ENCODE measurements at regions not wholly inside any gene's neighbourhood (a gene's known extent, or its start where the extent isn't known, plus 50 kb on each side); places are given as distances from the start of the nearest gene placed in this dataset.
"Not testable (repeated sequence)": the region's sequence is repeated elsewhere in the genome, so short reads cannot be mapped to it uniquely, and the experiment has no call there.

DNA sequence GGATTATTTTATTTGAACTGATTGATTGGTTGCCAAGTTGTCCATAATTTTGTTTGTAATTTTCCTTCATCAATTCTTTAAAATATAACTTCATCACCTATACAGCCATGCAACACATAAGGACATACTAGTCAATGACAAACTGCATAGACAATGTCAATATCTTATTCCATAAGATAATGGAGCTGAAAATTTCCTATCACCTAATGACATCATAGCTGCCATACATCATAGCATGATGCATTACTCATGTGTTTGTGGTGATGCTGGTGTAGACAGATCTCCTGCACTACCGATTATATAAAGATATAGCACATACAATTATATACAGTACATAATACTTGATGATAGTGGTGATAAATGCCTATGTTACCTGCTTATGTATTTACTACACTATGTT, 369.8 kb upstream of the NT5C1B start:
- no peaks in the 10 kb centered on the region for H3K9me3 ChIP-seq
- H3K4me3 ChIP-seq: no peak overlapping the region
- DNase-seq: no peak
- H3K4me1 ChIP-seq: no peaks in the 10 kb centered on the region
- no peaks in the 10 kb centered on the region for H3K27me3 ChIP-seq
- intact Hi-C loops (cut with DNase I): no loop called here
- TF ChIP-seq, protein P1, sequence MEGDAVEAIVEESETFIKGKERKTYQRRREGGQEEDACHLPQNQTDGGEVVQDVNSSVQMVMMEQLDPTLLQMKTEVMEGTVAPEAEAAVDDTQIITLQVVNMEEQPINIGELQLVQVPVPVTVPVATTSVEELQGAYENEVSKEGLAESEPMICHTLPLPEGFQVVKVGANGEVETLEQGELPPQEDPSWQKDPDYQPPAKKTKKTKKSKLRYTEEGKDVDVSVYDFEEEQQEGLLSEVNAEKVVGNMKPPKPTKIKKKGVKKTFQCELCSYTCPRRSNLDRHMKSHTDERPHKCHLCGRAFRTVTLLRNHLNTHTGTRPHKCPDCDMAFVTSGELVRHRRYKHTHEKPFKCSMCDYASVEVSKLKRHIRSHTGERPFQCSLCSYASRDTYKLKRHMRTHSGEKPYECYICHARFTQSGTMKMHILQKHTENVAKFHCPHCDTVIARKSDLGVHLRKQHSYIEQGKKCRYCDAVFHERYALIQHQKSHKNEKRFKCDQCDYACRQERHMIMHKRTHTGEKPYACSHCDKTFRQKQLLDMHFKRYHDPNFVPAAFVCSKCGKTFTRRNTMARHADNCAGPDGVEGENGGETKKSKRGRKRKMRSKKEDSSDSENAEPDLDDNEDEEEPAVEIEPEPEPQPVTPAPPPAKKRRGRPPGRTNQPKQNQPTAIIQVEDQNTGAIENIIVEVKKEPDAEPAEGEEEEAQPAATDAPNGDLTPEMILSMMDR (IDR thresholded peaks at IDR 0.05): no peak
- ATAC-seq: no peak
- no peaks in the 10 kb centered on the region for H3K36me3 ChIP-seq
- H3K27ac ChIP-seq: no peak overlapping the region

DNA sequence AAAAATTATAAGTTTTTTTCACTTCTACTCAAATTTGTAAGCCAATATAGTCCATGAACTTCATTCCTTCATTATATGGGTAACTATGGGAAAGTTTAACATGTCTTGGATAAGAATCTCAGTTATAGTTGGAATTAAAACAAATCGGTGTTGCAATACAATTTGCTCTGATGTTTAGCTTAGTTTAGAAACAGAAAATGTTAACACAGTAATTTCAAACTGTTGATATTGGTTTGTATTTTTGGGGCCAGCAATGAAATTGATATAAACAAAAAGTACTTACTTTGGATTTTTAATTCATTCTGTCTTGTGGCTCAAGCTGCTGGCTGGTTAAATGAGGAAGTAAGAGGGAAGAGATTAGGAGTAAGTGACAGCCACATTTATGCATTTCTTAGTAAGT, 368.5 kb upstream of the NT5C1B start:
- Histone ChIP-seq H3K27me3 (no peaks in the 10 kb centered on the region), H3K9me3 (no peaks in the 10 kb centered on the region), H3K27ac (no peak overlapping the region), H3K36me3 (no peaks in the 10 kb centered on the region), H3K4me1 (no peaks in the 10 kb centered on the region), H3K4me3 (no peak overlapping the region)
- ATAC-seq: no peak
- intact Hi-C loops (cut with DNase I): no loop called here
- DNase-seq: no peak
- TF ChIP-seq, protein P1 (IDR thresholded peaks at IDR 0.05): no peak

DNA sequence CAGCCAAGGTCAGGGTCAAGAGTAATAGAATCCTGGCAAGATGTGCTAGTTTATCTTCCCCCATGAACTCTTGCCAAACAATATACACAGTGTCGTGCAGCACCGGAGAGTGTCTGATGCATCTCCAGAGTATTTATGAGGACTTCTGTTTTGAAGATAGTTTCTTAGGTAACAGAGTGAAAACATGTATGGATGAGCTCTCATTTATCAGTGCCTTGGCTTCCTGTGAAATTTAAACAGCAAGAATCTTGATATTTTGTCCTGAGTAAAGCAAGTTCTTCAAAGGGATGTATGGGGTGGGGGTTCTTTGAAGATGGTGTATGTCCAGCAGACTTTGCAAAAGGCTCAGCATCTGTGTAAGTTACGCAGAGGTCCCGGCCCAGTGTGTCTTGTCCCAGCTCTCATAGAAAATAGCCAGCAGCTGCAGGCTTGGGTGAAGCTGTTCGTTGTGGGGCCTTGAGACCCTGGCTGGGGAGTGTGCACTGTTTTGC, 361.0 kb upstream of the NT5C1B start:
- no peak overlapping the region for H3K4me3 ChIP-seq
- no peaks in the 10 kb centered on the region for H3K27me3 ChIP-seq
- TF ChIP-seq, protein P1 (IDR thresholded peaks at IDR 0.05): no peak
- ATAC-seq (no peak), DNase-seq (no peak)
- intact Hi-C loops (cut with DNase I): no loop called here
- no peaks in the 10 kb centered on the region for H3K9me3 ChIP-seq
- no peaks in the 10 kb centered on the region for H3K36me3 ChIP-seq
- no peaks in the 10 kb centered on the region for H3K4me1 ChIP-seq
- H3K27ac ChIP-seq: no peak overlapping the region

DNA sequence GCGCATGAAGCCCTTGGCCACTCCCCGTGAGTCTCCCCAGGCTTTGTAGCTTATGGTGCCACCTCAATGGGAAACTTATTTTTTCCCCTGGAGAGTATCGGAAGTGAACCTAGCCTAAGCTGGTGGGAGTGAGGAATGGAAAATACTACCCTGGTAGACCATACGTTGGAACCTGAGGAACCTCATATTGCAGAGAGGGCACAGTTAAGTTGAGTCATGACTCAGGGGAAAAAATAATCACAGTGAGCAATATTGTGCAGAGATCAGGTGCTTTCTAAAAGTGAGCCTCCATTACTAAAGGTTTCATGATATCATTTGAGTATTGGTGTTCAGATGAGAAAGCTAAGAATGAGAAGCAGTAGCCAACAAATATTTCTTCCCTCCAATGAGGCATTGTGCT, 360.5 kb upstream of the NT5C1B start:
- DNase-seq (no peak), ATAC-seq (no peak)
- Histone ChIP-seq H3K36me3 (no peaks in the 10 kb centered on the region), H3K4me1 (no peaks in the 10 kb centered on the region), H3K4me3 (no peak overlapping the region), H3K27ac (no peak overlapping the region), H3K27me3 (no peaks in the 10 kb centered on the region), H3K9me3 (no peaks in the 10 kb centered on the region)
- TF ChIP-seq, protein P1 (IDR thresholded peaks at IDR 0.05): no peak
- intact Hi-C loops (cut with DNase I): no loop called here

DNA sequence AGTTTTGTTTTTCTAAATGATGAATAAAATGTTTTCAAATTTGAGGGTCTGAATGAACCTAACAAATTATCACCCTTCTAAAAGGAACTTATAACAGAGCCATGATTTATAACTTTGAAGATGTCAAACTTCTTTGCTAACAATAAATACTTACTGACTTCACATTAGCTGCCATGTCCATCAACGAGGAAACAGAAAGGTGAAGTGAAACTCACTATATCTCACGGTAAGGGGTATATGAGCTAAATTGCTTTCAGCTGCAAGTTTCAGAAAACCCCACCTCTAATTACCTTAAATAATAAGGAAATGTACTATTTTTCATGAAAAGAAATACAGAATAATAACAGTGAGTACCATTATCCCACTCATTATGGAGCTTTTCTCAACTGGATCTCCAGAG, 350.8 kb upstream of the NT5C1B start:
- Histone ChIP-seq H3K4me1 (no peaks in the 10 kb centered on the region), H3K27ac (no peak overlapping the region), H3K27me3 (no peaks in the 10 kb centered on the region), H3K36me3 (no peaks in the 10 kb centered on the region), H3K4me3 (no peak overlapping the region), H3K9me3 (no peaks in the 10 kb centered on the region)
- no peak for ATAC-seq
- TF ChIP-seq, protein P1 (IDR thresholded peaks at IDR 0.05): no peak
- intact Hi-C loops (cut with DNase I): no loop called here
- DNase-seq: no peak

DNA sequence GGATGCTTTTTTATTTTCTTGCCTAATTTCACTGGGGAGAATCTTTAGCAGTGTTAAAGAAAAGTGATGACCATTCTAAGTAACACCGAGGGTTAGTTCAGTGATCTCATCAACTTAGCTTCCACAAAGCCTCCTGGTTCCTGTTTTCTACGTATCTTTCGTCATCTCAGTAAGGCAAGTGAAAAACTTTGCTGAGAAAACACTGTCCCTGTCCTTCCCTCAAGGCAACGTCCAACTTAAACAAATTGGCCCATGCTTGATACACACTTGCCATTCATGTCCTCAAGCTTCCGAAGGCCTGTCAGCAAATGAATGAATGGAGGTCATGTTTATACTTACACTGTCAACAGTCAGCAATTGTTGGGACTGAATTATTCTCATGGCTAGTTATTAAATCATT, 350.4 kb upstream of the NT5C1B start:
- H3K36me3 ChIP-seq; H3K27me3 ChIP-seq; ATAC-seq; H3K9me3 ChIP-seq; DNase-seq; H3K4me1 ChIP-seq; intact Hi-C loops (cut with DNase I); H3K4me3 ChIP-seq; H3K27ac ChIP-seq: not testable (repeated sequence)

All from upper lobe of right lung (tissue), 1 donor.